Thoracic aorta (tissue), 2 donors: ENCODE measurements at regions not wholly inside any gene's neighbourhood (a gene's known extent, or its start where the extent isn't known, plus 50 kb on each side); places are given as distances from the start of the nearest gene placed in this dataset.

Source experiments
- ATAC-seq: fragments of 150-250 bp; one replicate; pipeline ENCODE4 v1.8.0; 2017; ENCODE audit warnings: low read depth; ENCODE audit not compliant: insufficient number of reproducible peaks, low FRiP score
- DNase-seq: peaks from one replicate; pipeline ENCODE4 v3.0.0-alpha.2; 2020; ENCODE audit warnings: low spot score
- H3K27ac ChIP-seq, 2 donors: fragments of 200-600 bp; sonication (generic); 1 replicate in 1 of 2; 2 replicates in 1 of 2; pipeline ENCODE4 v1.5.1; 2016; ENCODE audit warnings: mild to moderate bottlenecking in 2 of 2, moderate library complexity in 2 of 2
- H3K27me3 ChIP-seq: fragments of 200-600 bp; sonication (generic); replicated peaks from 2 replicates; pipeline ENCODE4 v1.6.0; 2016; ENCODE audit warnings: mild to moderate bottlenecking; ENCODE audit not compliant: insufficient read depth
- H3K36me3 ChIP-seq: fragments of 200-600 bp; sonication (generic); one replicate; pipeline ENCODE4 v1.5.1; 2016
- H3K4me1 ChIP-seq, 2 donors: fragments of 200-600 bp; sonication (generic); 1 replicate in 1 of 2; 2 replicates in 1 of 2; pipeline versions ENCODE4 v1.5.1 to v1.6.0; 2016; ENCODE audit warnings: low read depth in 2 of 2, mild to moderate bottlenecking in 1 of 2; ENCODE audit not compliant: control insufficient read depth in 1 of 2
- H3K4me3 ChIP-seq: fragments of 200-600 bp; sonication (generic); 2 replicates; pipeline ENCODE4 v1.5.1; 2016; ENCODE audit warnings: mild to moderate bottlenecking
- H3K9me3 ChIP-seq: fragments of 200-600 bp; sonication (generic); 2 replicates; pipeline ENCODE4 v1.5.1; 2016
- TF ChIP-seq, protein P1 (sequence below): fragments of 200-600 bp; sonication (generic); IDR thresholded peaks from one replicate; pipeline ENCODE4 v1.5.1; 2019; ENCODE audit warnings: antibody characterized with exemption

DNA sequence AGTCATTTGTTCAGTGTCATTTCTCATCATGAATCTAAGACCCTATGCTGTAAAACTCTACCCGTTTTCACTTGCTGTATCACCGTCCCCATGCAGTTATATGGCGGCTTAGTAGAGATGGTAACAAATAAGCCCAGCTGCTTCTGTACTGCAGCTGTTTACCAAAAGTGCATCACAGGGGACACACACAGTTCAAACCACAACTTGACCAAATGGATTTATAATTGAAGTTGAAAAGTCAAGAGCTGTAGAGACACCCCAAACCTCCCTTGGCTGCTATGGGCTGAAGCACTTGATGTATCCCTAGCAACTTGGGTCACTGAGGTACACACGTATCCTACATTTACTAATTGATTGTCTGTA lies 219.0 kb upstream of the FGF13 start:
- TF ChIP-seq, protein P1, sequence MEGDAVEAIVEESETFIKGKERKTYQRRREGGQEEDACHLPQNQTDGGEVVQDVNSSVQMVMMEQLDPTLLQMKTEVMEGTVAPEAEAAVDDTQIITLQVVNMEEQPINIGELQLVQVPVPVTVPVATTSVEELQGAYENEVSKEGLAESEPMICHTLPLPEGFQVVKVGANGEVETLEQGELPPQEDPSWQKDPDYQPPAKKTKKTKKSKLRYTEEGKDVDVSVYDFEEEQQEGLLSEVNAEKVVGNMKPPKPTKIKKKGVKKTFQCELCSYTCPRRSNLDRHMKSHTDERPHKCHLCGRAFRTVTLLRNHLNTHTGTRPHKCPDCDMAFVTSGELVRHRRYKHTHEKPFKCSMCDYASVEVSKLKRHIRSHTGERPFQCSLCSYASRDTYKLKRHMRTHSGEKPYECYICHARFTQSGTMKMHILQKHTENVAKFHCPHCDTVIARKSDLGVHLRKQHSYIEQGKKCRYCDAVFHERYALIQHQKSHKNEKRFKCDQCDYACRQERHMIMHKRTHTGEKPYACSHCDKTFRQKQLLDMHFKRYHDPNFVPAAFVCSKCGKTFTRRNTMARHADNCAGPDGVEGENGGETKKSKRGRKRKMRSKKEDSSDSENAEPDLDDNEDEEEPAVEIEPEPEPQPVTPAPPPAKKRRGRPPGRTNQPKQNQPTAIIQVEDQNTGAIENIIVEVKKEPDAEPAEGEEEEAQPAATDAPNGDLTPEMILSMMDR = no peak
- no peaks in the 10 kb centered on the region for H3K27me3 ChIP-seq
- no peak for DNase-seq
- H3K9me3 ChIP-seq = no peaks in the 10 kb centered on the region
- ATAC-seq = no peak
- H3K36me3 ChIP-seq = no peaks in the 10 kb centered on the region
- H3K4me3 ChIP-seq = no peak overlapping the region
- H3K27ac ChIP-seq = no peak overlapping the region
- H3K4me1 ChIP-seq = no peaks in the 10 kb centered on the region

DNA sequence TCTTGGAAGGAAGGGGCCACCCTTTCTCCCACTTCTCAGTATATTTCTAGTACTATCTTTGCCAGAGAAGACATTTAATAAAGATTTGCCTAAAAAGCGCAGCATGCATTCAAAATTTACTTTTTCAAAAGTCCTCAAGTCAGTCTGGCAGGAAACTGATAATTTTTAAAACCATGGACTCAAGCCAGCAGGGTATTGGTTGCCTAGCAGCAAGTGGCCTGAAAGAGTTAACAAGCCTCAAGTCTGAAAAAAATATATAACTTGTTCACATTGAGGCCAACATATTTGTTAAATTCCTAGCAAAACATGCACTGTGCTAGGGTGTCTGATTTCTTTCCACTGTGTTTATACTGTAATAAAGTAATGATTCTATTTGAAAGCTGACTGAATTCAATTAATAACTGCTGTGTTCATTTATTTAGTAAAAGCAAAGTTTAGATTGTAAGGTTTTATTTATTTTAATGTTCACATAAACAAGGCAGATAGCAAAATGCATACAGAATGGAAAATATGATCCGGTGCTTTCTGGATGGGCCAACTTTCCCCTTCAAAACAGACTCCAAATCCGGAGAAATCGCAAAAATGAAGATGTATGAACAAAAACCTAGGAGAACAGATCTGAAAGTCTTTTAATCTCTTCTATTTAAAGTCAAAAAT lies 218.5 kb upstream of the FGF13 start:
- TF ChIP-seq, protein P1 = no peak
- ATAC-seq (no peak), DNase-seq (no peak)
- Histone ChIP-seq H3K27me3 (no peaks in the 10 kb centered on the region), H3K9me3 (no peaks in the 10 kb centered on the region), H3K36me3 (no peaks in the 10 kb centered on the region), H3K27ac (no peak overlapping the region), H3K4me3 (no peak overlapping the region), H3K4me1 (no peaks in the 10 kb centered on the region)

DNA sequence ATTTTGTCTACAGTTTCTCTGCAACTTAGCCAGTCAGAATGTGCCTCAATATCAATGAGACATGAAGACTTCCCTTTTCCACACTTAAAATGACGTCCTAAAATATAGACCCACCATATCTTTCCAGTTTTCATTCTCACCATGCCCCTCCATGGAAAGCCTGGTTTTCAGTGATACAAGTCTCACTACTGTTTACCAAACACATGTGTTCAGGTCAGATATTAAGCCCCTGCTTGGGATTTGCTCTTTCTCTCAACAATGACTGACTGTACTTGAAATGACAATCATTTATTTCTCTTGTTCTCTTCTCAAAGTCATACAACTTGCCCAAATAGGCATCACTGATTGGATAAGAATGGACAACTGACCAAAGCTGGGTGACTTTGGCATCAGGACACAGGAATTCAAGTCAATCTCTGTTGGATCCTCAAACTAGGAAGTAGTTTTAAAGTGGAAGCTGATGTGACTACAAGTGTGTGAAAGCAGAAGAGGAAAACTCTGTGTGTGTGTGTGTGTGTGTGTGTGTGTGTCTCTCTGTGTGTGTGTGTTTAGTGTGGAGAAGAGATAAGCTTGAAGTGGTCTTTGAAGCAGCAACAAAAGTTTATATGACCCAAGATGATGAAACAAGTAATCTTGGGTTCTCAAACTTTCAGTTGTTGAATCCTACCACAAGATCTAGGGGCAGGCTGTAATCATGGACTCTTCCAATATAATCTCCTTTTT lies 217.4 kb upstream of the FGF13 start:
- H3K27ac ChIP-seq = no peak overlapping the region
- no peaks in the 10 kb centered on the region for H3K4me1 ChIP-seq
- DNase-seq (no peak), ATAC-seq (no peak)
- H3K4me3 ChIP-seq = no peak overlapping the region
- no peaks in the 10 kb centered on the region for H3K27me3 ChIP-seq
- TF ChIP-seq, protein P1 = no peak
- no peaks in the 10 kb centered on the region for H3K36me3 ChIP-seq
- no peaks in the 10 kb centered on the region for H3K9me3 ChIP-seq

DNA sequence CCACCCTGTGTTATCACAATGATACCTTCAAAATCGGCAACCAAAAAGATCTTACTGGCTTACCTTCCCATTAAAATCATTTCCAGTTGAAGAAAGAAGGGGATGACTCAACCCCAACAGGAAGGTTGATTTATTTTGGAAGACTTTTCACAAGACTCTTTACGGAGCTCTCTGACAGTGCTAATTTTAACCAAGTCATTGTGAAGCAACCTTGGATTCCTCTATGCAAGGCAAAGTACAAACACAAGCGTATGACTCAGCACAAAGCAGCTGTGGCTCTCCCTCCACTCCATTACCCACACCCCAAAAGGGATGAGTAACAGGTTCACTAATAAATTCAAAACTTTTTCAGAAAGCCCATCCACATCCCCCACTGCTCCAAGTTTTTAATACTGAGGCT lies 213.8 kb upstream of the FGF13 start:
- H3K4me3 ChIP-seq = no peak overlapping the region
- no peak for ATAC-seq
- DNase-seq = no peak
- TF ChIP-seq, protein P1 = no peak
- H3K36me3 ChIP-seq = no peaks in the 10 kb centered on the region
- no peaks in the 10 kb centered on the region for H3K9me3 ChIP-seq
- H3K4me1 ChIP-seq = no peaks in the 10 kb centered on the region
- no peak overlapping the region for H3K27ac ChIP-seq
- H3K27me3 ChIP-seq = no peaks in the 10 kb centered on the region

DNA sequence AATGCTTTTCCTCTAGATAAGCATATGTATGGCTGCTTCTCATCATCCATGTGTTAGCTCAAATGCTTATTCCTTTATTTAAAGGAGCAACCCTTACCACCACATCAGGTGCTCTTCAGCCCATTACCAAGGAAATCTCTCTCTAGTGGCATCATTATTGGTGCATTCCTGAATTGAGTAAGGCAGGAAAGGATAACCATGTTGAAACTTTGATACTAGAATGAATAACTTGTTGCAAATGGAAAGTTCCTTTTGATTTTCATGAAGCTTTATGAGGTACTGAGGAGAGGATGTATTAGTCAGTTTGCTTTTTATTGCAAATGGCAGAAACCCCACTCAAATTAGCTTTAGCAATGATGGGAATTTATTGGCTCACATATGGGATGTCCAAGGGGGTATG lies 212.3 kb upstream of the FGF13 start:
- no peak for ATAC-seq
- TF ChIP-seq, protein P1 = no peak
- H3K4me1 ChIP-seq = no peaks in the 10 kb centered on the region

More for the DNA sequence above, 212.3 kb upstream of the FGF13 start:
- no peak for DNase-seq
- no peaks in the 10 kb centered on the region for H3K27me3 ChIP-seq
- no peak overlapping the region for H3K27ac ChIP-seq
- H3K9me3 ChIP-seq = no peaks in the 10 kb centered on the region
- no peaks in the 10 kb centered on the region for H3K36me3 ChIP-seq
- H3K4me3 ChIP-seq = no peak overlapping the region
